ENCODE measurements at regions not wholly inside any gene's neighbourhood (a gene's known extent, or its start where the extent isn't known, plus 50 kb on each side); places are given as distances from the start of the nearest gene placed in this dataset.
"Not testable (repeated sequence)": the region's sequence is repeated elsewhere in the genome, so short reads cannot be mapped to it uniquely, and the experiment has no call there.

GRCh38 chr5:87198010-87198409 is 69.7 kb upstream of the RASA1 start:
- DNase-seq (ENCODE audit: low read depth), result no peak

- not testable (repeated sequence) for DNase-seq (ENCODE audit: low read depth)
Measured at GRCh38 chr5:87199246-87199645, 68.4 kb upstream of the RASA1 start.

GRCh38 chr5:87199704-87200103 is 68.0 kb upstream of the RASA1 start:
- not testable (repeated sequence) for DNase-seq (ENCODE audit: low read depth)

DNA sequence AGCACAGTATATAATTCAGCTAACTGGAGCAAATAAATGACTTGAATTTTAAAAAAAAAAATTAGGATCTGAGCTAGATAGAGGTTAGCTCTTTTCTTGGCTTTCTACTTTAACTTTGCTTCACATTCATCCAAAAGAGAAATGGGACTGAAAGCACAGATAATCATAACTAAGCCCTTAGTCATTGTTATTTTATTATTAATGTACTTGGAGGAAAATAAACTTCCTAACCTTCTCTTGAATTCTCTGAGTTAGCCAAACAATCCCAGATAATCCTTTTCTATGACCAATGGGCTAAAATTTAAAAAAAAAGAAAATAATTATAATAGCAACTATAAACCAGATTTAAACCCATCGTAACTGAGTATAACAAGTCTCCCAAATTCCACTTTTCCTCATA is 57.6 kb upstream of the RASA1 start:
- peak; percentile 50 for DNase-seq (ENCODE audit: low read depth)

GRCh38 chr5:87210743-87211142 is 56.9 kb upstream of the RASA1 start:
- DNase-seq (ENCODE audit: low read depth), result peak; percentile 33

DNA sequence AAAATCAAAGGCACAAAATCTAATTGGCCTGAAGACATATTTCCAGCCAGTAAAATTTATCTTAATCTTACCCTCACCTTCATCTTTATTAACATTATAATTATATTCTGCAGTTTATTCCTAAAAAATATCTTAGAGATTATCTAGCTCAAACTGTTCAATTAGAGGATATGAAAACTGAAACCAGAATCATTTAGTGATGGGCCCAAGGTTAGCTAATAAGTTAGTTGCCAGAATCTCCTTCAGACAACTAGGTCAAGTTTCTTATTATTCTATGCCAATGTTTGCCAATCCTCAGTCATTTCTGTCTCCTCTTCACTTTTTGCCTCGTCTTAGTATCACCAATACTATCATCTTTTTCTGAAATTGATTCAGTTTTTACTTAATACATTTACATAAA is 56.0 kb upstream of the RASA1 start:
- no peak for DNase-seq (ENCODE audit: low read depth)

GRCh38 chr5:87212183-87212582 is 55.5 kb upstream of the RASA1 start:
- DNase-seq (ENCODE audit: low read depth), result not testable (repeated sequence)

GRCh38 chr5:87217480-87217879 is 50.2 kb upstream of the RASA1 start:
- not testable (repeated sequence) for DNase-seq (ENCODE audit: low read depth)
